IgD-negative memory B cell (primary cell): ENCODE measurements at regions not wholly inside any gene's neighbourhood (a gene's known extent, or its start where the extent isn't known, plus 50 kb on each side); places are given as distances from the start of the nearest gene placed in this dataset.
"Not testable (repeated sequence)": the region's sequence is repeated elsewhere in the genome, so short reads cannot be mapped to it uniquely, and the experiment has no call there.

Experiments used
- H3K27ac Mint-ChIP-seq, 3 donors: one replicate each; pipeline ENCODE4 v1.8.0; 2020 to 2022; ENCODE audit warnings: mild to moderate bottlenecking in 3 of 3, mixed read lengths in 3 of 3, moderate library complexity in 1 of 3
- H3K27me3 Mint-ChIP-seq: one replicate; pipeline ENCODE4 v1.8.0; 2021; ENCODE audit warnings: mixed read lengths
- H3K36me3 Mint-ChIP-seq: one replicate; pipeline ENCODE4 v1.8.0; 2020; ENCODE audit warnings: mild to moderate bottlenecking, mixed read lengths
- H3K4me1 Mint-ChIP-seq, 3 donors: one replicate each; pipeline ENCODE4 v1.8.0; 2020 to 2022; ENCODE audit warnings: mixed read lengths in 3 of 3, mild to moderate bottlenecking in 1 of 3
- H3K4me3 Mint-ChIP-seq, 4 donors: one replicate each; pipeline ENCODE4 v1.8.0; 2020 to 2022; ENCODE audit warnings: mild to moderate bottlenecking in 4 of 4, mixed read lengths in 4 of 4, moderate library complexity in 3 of 4
- H3K9me3 Mint-ChIP-seq, 3 donors: one replicate each; pipeline ENCODE4 v1.8.0; 2020 to 2021; ENCODE audit warnings: mixed read lengths in 3 of 3, mild to moderate bottlenecking in 1 of 3

- Mint-ChIP-seq H3K27ac (no peak overlapping the region), H3K4me3 (no peak overlapping the region), H3K36me3 (peaks cover 3% of the 10 kb centered on the region), H3K9me3 (peaks cover 0 to 1% (median 0%) of the 10 kb centered on the region in 3 donors), H3K27me3 (no peaks in the 10 kb centered on the region), H3K4me1 (no peaks in the 10 kb centered on the region)
Measured at GRCh38 chr6:134588267-134588666, 270.4 kb upstream of the SGK1 start.

GRCh38 chr6:134585517-134585873 is 267.6 kb upstream of the SGK1 start:
- no peaks in the 10 kb centered on the region for H3K36me3 Mint-ChIP-seq
- no peaks in the 10 kb centered on the region for H3K27me3 Mint-ChIP-seq
- H3K27ac Mint-ChIP-seq = no peak overlapping the region
- H3K4me3 Mint-ChIP-seq = no peak overlapping the region
- no peaks in the 10 kb centered on the region for H3K4me1 Mint-ChIP-seq
- peaks cover 0 to 1% (median 0%) of the 10 kb centered on the region in 3 donors for H3K9me3 Mint-ChIP-seq

GRCh38 chr6:134584847-134585516 is 267.1 kb upstream of the SGK1 start:
- H3K27ac Mint-ChIP-seq = no peak overlapping the region
- no peak overlapping the region for H3K4me3 Mint-ChIP-seq
- peaks cover 0 to 1% (median 0%) of the 10 kb centered on the region in 3 donors for H3K9me3 Mint-ChIP-seq
- H3K27me3 Mint-ChIP-seq = no peaks in the 10 kb centered on the region
- no peaks in the 10 kb centered on the region for H3K4me1 Mint-ChIP-seq
- H3K36me3 Mint-ChIP-seq = no peaks in the 10 kb centered on the region

GRCh38 chr6:134577998-134578397 is 260.1 kb upstream of the SGK1 start:
- H3K4me3 Mint-ChIP-seq = no peak overlapping the region
- H3K9me3 Mint-ChIP-seq = no peaks in the 10 kb centered on the region
- H3K36me3 Mint-ChIP-seq = no peaks in the 10 kb centered on the region
- H3K27me3 Mint-ChIP-seq = no peaks in the 10 kb centered on the region
- no peak overlapping the region for H3K27ac Mint-ChIP-seq
- H3K4me1 Mint-ChIP-seq = no peaks in the 10 kb centered on the region

GRCh38 chr6:134575221-134575620 is 257.3 kb upstream of the SGK1 start:
- no peaks in the 10 kb centered on the region for H3K27me3 Mint-ChIP-seq
- H3K4me1 Mint-ChIP-seq = peaks cover under 1 to 1% (median 1%) of the 10 kb centered on the region in 3 donors
- no peaks in the 10 kb centered on the region for H3K9me3 Mint-ChIP-seq
- H3K27ac Mint-ChIP-seq = no peak overlapping the region
- no peaks in the 10 kb centered on the region for H3K36me3 Mint-ChIP-seq
- H3K4me3 Mint-ChIP-seq = no peak overlapping the region

- peaks cover 6 to 8% (median 8%) of the 10 kb centered on the region in 3 donors for H3K4me1 Mint-ChIP-seq
- no peaks in the 10 kb centered on the region for H3K27me3 Mint-ChIP-seq
- no peak overlapping the region for H3K27ac Mint-ChIP-seq
- H3K36me3 Mint-ChIP-seq = no peaks in the 10 kb centered on the region
- H3K4me3 Mint-ChIP-seq = peak overlapping the region in 1 of 4 donors; percentile 14
- H3K9me3 Mint-ChIP-seq = no peaks in the 10 kb centered on the region
Measured at GRCh38 chr6:134574491-134574890, 256.6 kb upstream of the SGK1 start.

GRCh38 chr6:134569996-134570395 is 252.1 kb upstream of the SGK1 start:
- Mint-ChIP-seq H3K4me1 (peaks cover 6 to 12% (median 9%) of the 10 kb centered on the region in 3 donors), H3K4me3 (peak overlapping the region in 3 of 4 donors; percentile 39 to 80 (median 44)), H3K27ac (peak overlapping the region in 1 of 3 donors; percentile 33)
- not testable (repeated sequence) for H3K36me3 Mint-ChIP-seq, H3K27me3 Mint-ChIP-seq, H3K9me3 Mint-ChIP-seq

- Mint-ChIP-seq H3K27ac (no peak overlapping the region), H3K27me3 (no peaks in the 10 kb centered on the region), H3K4me3 (no peak overlapping the region), H3K9me3 (no peaks in the 10 kb centered on the region), H3K36me3 (peaks cover 2% of the 10 kb centered on the region), H3K4me1 (peaks cover under 1 to 6% (median 3%) of the 10 kb centered on the region in 3 donors)
Measured at GRCh38 chr6:134564705-134565104, 246.8 kb upstream of the SGK1 start.

- Mint-ChIP-seq H3K4me1 (peaks cover 0 to 1% (median 0%) of the 10 kb centered on the region in 3 donors), H3K4me3 (no peak overlapping the region), H3K27me3 (no peaks in the 10 kb centered on the region), H3K36me3 (peaks cover 2% of the 10 kb centered on the region), H3K27ac (no peak overlapping the region), H3K9me3 (peaks cover 0 to 4% (median 4%) of the 10 kb centered on the region in 3 donors)
Measured at GRCh38 chr6:134560019-134560418, 242.1 kb upstream of the SGK1 start.

GRCh38 chr6:134557509-134557908 is 239.6 kb upstream of the SGK1 start:
- Mint-ChIP-seq H3K36me3 (peaks cover 4% of the 10 kb centered on the region), H3K4me1 (peaks cover 0 to 1% (median 0%) of the 10 kb centered on the region in 3 donors), H3K4me3 (no peak overlapping the region), H3K27ac (no peak overlapping the region), H3K27me3 (no peaks in the 10 kb centered on the region), H3K9me3 (peaks cover 0 to 4% (median 4%) of the 10 kb centered on the region in 3 donors)

GRCh38 chr6:134555672-134556071 is 237.8 kb upstream of the SGK1 start:
- Mint-ChIP-seq H3K36me3 (peaks cover 4% of the 10 kb centered on the region), H3K4me1 (peaks cover 0 to 3% (median 0%) of the 10 kb centered on the region in 3 donors), H3K4me3 (no peak overlapping the region), H3K27me3 (no peaks in the 10 kb centered on the region), H3K27ac (no peak overlapping the region), H3K9me3 (peaks cover 0 to 4% (median 4%) of the 10 kb centered on the region in 3 donors)

GRCh38 chr6:134553936-134554335 is 236.0 kb upstream of the SGK1 start:
- no peak overlapping the region for H3K27ac Mint-ChIP-seq
- peaks cover 4% of the 10 kb centered on the region for H3K36me3 Mint-ChIP-seq
- H3K4me1 Mint-ChIP-seq = peaks cover 0 to 2% (median 0%) of the 10 kb centered on the region in 3 donors
- H3K9me3 Mint-ChIP-seq = peaks cover 0 to 4% (median 2%) of the 10 kb centered on the region in 3 donors
- no peak overlapping the region for H3K4me3 Mint-ChIP-seq
- H3K27me3 Mint-ChIP-seq = no peaks in the 10 kb centered on the region

GRCh38 chr6:134551245-134551960 is 233.5 kb upstream of the SGK1 start:
- no peak overlapping the region for H3K27ac Mint-ChIP-seq
- no peaks in the 10 kb centered on the region for H3K9me3 Mint-ChIP-seq
- no peaks in the 10 kb centered on the region for H3K27me3 Mint-ChIP-seq
- H3K36me3 Mint-ChIP-seq = peaks cover 4% of the 10 kb centered on the region
- H3K4me1 Mint-ChIP-seq = peaks cover 0 to 2% (median 0%) of the 10 kb centered on the region in 3 donors
- H3K4me3 Mint-ChIP-seq = no peak overlapping the region

GRCh38 chr6:134550604-134551003 is 232.7 kb upstream of the SGK1 start:
- Mint-ChIP-seq H3K36me3 (peaks cover 2% of the 10 kb centered on the region), H3K4me3 (no peak overlapping the region), H3K27me3 (no peaks in the 10 kb centered on the region), H3K4me1 (peaks cover 0 to 2% (median 0%) of the 10 kb centered on the region in 3 donors), H3K9me3 (no peaks in the 10 kb centered on the region), H3K27ac (no peak overlapping the region)

GRCh38 chr6:134549854-134550253 is 231.9 kb upstream of the SGK1 start:
- Mint-ChIP-seq H3K4me1 (peaks cover 0 to 2% (median 0%) of the 10 kb centered on the region in 3 donors), H3K27ac (no peak overlapping the region), H3K9me3 (no peaks in the 10 kb centered on the region), H3K36me3 (peaks cover 2% of the 10 kb centered on the region), H3K4me3 (no peak overlapping the region), H3K27me3 (no peaks in the 10 kb centered on the region)
